ENCODE measurements at regions not wholly inside any gene's neighbourhood (a gene's known extent, or its start where the extent isn't known, plus 50 kb on each side); places are given as distances from the start of the nearest gene placed in this dataset.

GRCh38 chr2:121150713-121151112 lies 134.3 kb downstream of the TFCP2L1 start:
- DNase-seq: no peak
- intact Hi-C loops (cut with DNase I): no loop called here
- no peak overlapping the region for H3K4me3 ChIP-seq
- no peaks in the 10 kb centered on the region for H3K9me3 ChIP-seq (replicated peaks in 1 of 3)
- H3K4me1 ChIP-seq (replicated peaks in 1 of 2): no peaks in the 10 kb centered on the region
- 80 to 86% (median 81%) methylated on average over 4 of the region's 4 CpGs for WGBS, 4 donors
- no peak for TF ChIP-seq POLR2A (IDR thresholded peaks at IDR 0.05)
- TF ChIP-seq CTCF (IDR thresholded peaks at IDR 0.05): no peak
- H3K27ac ChIP-seq: no peak overlapping the region
- H3K36me3 ChIP-seq (replicated peaks in 1 of 2): no peaks in the 10 kb centered on the region
- no peaks in the 10 kb centered on the region for H3K27me3 ChIP-seq

- H3K27me3 ChIP-seq: no peaks in the 10 kb centered on the region
- no peak overlapping the region for H3K27ac ChIP-seq
- no peak for DNase-seq
- H3K9me3 ChIP-seq (replicated peaks in 1 of 3): no peaks in the 10 kb centered on the region
- WGBS, 4 donors: 80 to 93% (median 87%) methylated on average over 14 of the region's 14 CpGs
- no peaks in the 10 kb centered on the region for H3K4me1 ChIP-seq (replicated peaks in 1 of 2)
- no peak overlapping the region for H3K4me3 ChIP-seq
- intact Hi-C loops (cut with DNase I): no loop called here
- no peaks in the 10 kb centered on the region for H3K36me3 ChIP-seq (replicated peaks in 1 of 2)
- TF ChIP-seq CTCF (IDR thresholded peaks at IDR 0.05) (no peak), POLR2A (IDR thresholded peaks at IDR 0.05) (no peak)
Measured at GRCh38 chr2:121151311-121152109, 133.5 kb downstream of the TFCP2L1 start.

- Histone ChIP-seq H3K27ac (no peak overlapping the region), H3K27me3 (no peaks in the 10 kb centered on the region), H3K4me3 (no peak overlapping the region), H3K9me3 (replicated peaks in 1 of 3) (peaks cover 0 to 5% (median 0%) of the 10 kb centered on the region in 3 donors), H3K36me3 (replicated peaks in 1 of 2) (no peaks in the 10 kb centered on the region), H3K4me1 (replicated peaks in 1 of 2) (no peaks in the 10 kb centered on the region)
- intact Hi-C loops (cut with DNase I): no loop called here
- 80 to 91% (median 84%) methylated on average over 3 to 7 of the region's 7 CpGs for WGBS, 4 donors
- no peak for DNase-seq
- TF ChIP-seq POLR2A (IDR thresholded peaks at IDR 0.05) (no peak), CTCF (IDR thresholded peaks at IDR 0.05) (no peak)
Measured at GRCh38 chr2:121152861-121153260, 132.1 kb downstream of the TFCP2L1 start.

GRCh38 chr2:121153516-121153915 lies 131.5 kb downstream of the TFCP2L1 start:
- no peaks in the 10 kb centered on the region for H3K36me3 ChIP-seq (replicated peaks in 1 of 2)
- H3K4me3 ChIP-seq: no peak overlapping the region
- H3K27me3 ChIP-seq: no peaks in the 10 kb centered on the region
- no peak for TF ChIP-seq CTCF (IDR thresholded peaks at IDR 0.05)
- TF ChIP-seq POLR2A (IDR thresholded peaks at IDR 0.05): no peak
- no peaks in the 10 kb centered on the region for H3K4me1 ChIP-seq (replicated peaks in 1 of 2)
- no peak overlapping the region for H3K27ac ChIP-seq
- peaks cover 0 to 7% (median 0%) of the 10 kb centered on the region in 3 donors for H3K9me3 ChIP-seq (replicated peaks in 1 of 3)
- 68 to 79% (median 70%) methylated on average over 6 of the region's 6 CpGs for WGBS, 4 donors
- intact Hi-C loops (cut with DNase I): no loop called here
- DNase-seq: no peak
